Vagina (tissue), 2 donors: ENCODE measurements at regions not wholly inside any gene's neighbourhood (a gene's known extent, or its start where the extent isn't known, plus 50 kb on each side); places are given as distances from the start of the nearest gene placed in this dataset.

Experiments
- POLR2A ChIP-seq, 2 donors: fragments of 450-650 bp; IDR thresholded peaks; one replicate each; pipeline ENCODE4 v1.6.1; 2017; ENCODE audit warnings: antibody characterized with exemption in 2 of 2, mild to moderate bottlenecking in 2 of 2, moderate library complexity in 2 of 2
- TF ChIP-seq, protein P1 (sequence below), 3 experiments: fragments of 450-650 bp in 2 of 3; fragments of 200-600 bp in 1 of 3; sonication (generic) in 1 of 3; IDR thresholded peaks; one replicate each; pipeline ENCODE4 v1.5.1; 2017 to 2019; ENCODE audit warnings: antibody characterized with exemption in 3 of 3, mild to moderate bottlenecking in 2 of 3, moderate library complexity in 2 of 3

DNA sequence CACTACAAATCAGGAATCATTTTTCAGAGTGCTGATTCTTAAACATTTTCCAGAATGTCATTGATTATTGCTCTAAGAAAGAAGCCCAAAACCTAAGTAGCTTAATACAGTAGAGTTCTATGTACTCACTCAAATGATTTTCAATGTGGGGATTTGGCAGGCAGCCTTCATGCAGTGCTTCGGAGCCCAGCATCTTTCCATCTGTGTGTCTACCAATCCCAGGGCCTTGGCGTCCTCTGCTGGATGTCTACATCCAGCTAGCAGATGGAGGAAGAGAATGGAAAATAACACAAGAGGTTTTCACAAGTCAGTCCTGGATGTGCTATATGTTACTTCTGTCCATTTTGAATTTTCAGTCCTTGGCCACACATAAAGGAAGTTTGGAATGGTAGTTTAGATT, 151.8 kb downstream of the RDH14 start:
- TF ChIP-seq, protein P1, sequence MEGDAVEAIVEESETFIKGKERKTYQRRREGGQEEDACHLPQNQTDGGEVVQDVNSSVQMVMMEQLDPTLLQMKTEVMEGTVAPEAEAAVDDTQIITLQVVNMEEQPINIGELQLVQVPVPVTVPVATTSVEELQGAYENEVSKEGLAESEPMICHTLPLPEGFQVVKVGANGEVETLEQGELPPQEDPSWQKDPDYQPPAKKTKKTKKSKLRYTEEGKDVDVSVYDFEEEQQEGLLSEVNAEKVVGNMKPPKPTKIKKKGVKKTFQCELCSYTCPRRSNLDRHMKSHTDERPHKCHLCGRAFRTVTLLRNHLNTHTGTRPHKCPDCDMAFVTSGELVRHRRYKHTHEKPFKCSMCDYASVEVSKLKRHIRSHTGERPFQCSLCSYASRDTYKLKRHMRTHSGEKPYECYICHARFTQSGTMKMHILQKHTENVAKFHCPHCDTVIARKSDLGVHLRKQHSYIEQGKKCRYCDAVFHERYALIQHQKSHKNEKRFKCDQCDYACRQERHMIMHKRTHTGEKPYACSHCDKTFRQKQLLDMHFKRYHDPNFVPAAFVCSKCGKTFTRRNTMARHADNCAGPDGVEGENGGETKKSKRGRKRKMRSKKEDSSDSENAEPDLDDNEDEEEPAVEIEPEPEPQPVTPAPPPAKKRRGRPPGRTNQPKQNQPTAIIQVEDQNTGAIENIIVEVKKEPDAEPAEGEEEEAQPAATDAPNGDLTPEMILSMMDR (IDR thresholded peaks at IDR 0.05) = no peak
- TF ChIP-seq POLR2A (IDR thresholded peaks at IDR 0.05) = no peak
